ENCODE measurements at regions not wholly inside any gene's neighbourhood (a gene's known extent, or its start where the extent isn't known, plus 50 kb on each side); places are given as distances from the start of the nearest gene placed in this dataset.

- TF ChIP-seq, protein P1, sequence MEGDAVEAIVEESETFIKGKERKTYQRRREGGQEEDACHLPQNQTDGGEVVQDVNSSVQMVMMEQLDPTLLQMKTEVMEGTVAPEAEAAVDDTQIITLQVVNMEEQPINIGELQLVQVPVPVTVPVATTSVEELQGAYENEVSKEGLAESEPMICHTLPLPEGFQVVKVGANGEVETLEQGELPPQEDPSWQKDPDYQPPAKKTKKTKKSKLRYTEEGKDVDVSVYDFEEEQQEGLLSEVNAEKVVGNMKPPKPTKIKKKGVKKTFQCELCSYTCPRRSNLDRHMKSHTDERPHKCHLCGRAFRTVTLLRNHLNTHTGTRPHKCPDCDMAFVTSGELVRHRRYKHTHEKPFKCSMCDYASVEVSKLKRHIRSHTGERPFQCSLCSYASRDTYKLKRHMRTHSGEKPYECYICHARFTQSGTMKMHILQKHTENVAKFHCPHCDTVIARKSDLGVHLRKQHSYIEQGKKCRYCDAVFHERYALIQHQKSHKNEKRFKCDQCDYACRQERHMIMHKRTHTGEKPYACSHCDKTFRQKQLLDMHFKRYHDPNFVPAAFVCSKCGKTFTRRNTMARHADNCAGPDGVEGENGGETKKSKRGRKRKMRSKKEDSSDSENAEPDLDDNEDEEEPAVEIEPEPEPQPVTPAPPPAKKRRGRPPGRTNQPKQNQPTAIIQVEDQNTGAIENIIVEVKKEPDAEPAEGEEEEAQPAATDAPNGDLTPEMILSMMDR (conservative IDR thresholded peaks at IDR 0.05), result no peak
- no peak for TF ChIP-seq EZH2 (IDR thresholded peaks at IDR 0.05; ENCODE audit: low read depth)
Observed at GRCh38 chr1:48123647-48124046, 98.9 kb upstream of the SLC5A9 start.
